H1 (cell line): ENCODE measurements at regions not wholly inside any gene's neighbourhood (a gene's known extent, or its start where the extent isn't known, plus 50 kb on each side); places are given as distances from the start of the nearest gene placed in this dataset.

Experiments
- CTCF ChIA-PET: fragments of 300-600 bp; sonication (Branson Sonifier 250); formaldehyde crosslinking; loops from one replicate; lab custom pipeline; 2021; ENCODE audit not compliant: partially characterized antibody; lab: Charles Lee
- POLR2A ChIA-PET: fragments of 300-600 bp; sonication (Branson Sonifier 250); formaldehyde crosslinking; loops from one replicate; lab custom pipeline; 2021; ENCODE audit warnings: inconsistent platforms; ENCODE audit not compliant: partially characterized antibody; lab: Charles Lee
- DNase-seq, 2 experiments: peaks; one replicate each; pipeline versions ENCODE4 v3.0.0 to v3.0.0-alpha.2; 2010 to 2022; ENCODE audit warnings: low spot score in 2 of 2, low read depth in 1 of 2, mixed read lengths in 1 of 2
- FAIRE-seq: peaks from 2 replicates; lab custom pipeline; 2011; peaks lifted over from hg19 to GRCh38; lab: Jason Lieb, UNC
- H2AFZ ChIP-seq: 2 replicates; pipeline ENCODE4 v1.8.1; 2012; ENCODE audit warnings: low read length, inconsistent platforms
- H2AK5ac ChIP-seq: 2 replicates; pipeline ENCODE4 v1.6.1; 2013; ENCODE audit warnings: low read depth, low read length
- H2BK120ac ChIP-seq: replicated peaks from 2 replicates; pipeline ENCODE3; 2013; ENCODE audit warnings: low read depth, low read length, inconsistent platforms
- H2BK12ac ChIP-seq: 2 replicates; pipeline ENCODE4 v1.6.1; 2013; ENCODE audit warnings: low read depth, low read length
- H2BK15ac ChIP-seq: 2 replicates; pipeline ENCODE4 v1.6.1; 2013; ENCODE audit warnings: low read length
- H2BK20ac ChIP-seq: 2 replicates; pipeline ENCODE4 v1.6.1; 2013; ENCODE audit warnings: low read length
- H2BK5ac ChIP-seq: 2 replicates; pipeline ENCODE4 v1.6.1; 2013; ENCODE audit warnings: low read depth, low read length
- H3K14ac ChIP-seq: 2 replicates; pipeline ENCODE4 v1.6.1; 2013; ENCODE audit warnings: inconsistent platforms; ENCODE audit not compliant: insufficient read length
- H3K18ac ChIP-seq: 2 replicates; pipeline ENCODE4 v1.6.1; 2013; ENCODE audit warnings: low read length; ENCODE audit errors: extremely low read depth
- H3K23ac ChIP-seq: 2 replicates; pipeline ENCODE4 v1.6.1; 2013; ENCODE audit warnings: inconsistent platforms; ENCODE audit not compliant: insufficient read length
- H3K23me2 ChIP-seq: 2 replicates; pipeline ENCODE4 v1.6.1; 2013; ENCODE audit warnings: low read depth, low read length
- H3K27ac ChIP-seq: 2 replicates; pipeline ENCODE4 v1.6.1; 2011; ENCODE audit warnings: low read depth, low read length, inconsistent platforms
- H3K27me3 ChIP-seq, 4 experiments: replicated peaks in 1 of 4; 1 replicate in 1 of 4; 2 replicates in 3 of 4; pipeline versions ENCODE4 v1.6.1 to v1.8.1; 2011 to 2013; ENCODE audit warnings: low read length in 3 of 4, mild to moderate bottlenecking in 3 of 4, inconsistent platforms in 2 of 4, mixed read lengths in 2 of 4, moderate library complexity in 1 of 4; ENCODE audit not compliant: control insufficient read depth in 3 of 4, insufficient read depth in 3 of 4; ENCODE audit errors: extremely low read depth in 1 of 4
- H3K36me3 ChIP-seq, 4 experiments: 2 replicates each; pipeline versions ENCODE4 v1.6.1 to v1.8.1; 2011 to 2013; ENCODE audit warnings: mild to moderate bottlenecking in 4 of 4, low read length in 3 of 4, moderate library complexity in 2 of 4, control low read depth in 1 of 4, inconsistent platforms in 1 of 4; ENCODE audit not compliant: insufficient read depth in 4 of 4, control insufficient read depth in 2 of 4
- H3K4ac ChIP-seq: replicated peaks from 2 replicates; pipeline ENCODE3; 2013; ENCODE audit warnings: low read length, low read depth, mixed read lengths, inconsistent platforms; ENCODE audit not compliant: insufficient read length
- H3K4me1 ChIP-seq, 4 experiments: replicated peaks in 1 of 4; 1 replicate in 1 of 4; 2 replicates in 3 of 4; pipeline versions ENCODE4 v1.6.1 to v1.8.1; 2011 to 2013; ENCODE audit warnings: low read length in 3 of 4, inconsistent platforms in 2 of 4, mixed read lengths in 1 of 4; ENCODE audit not compliant: insufficient read depth in 4 of 4, control insufficient read depth in 3 of 4
- H3K4me2 ChIP-seq, 2 experiments: 2 replicates each; pipeline versions ENCODE4 v1.6.1 to v1.8.1; 2011 to 2013; ENCODE audit warnings: low read depth in 2 of 2, low read length in 2 of 2, control low read depth in 1 of 2, inconsistent platforms in 1 of 2, mild to moderate bottlenecking in 1 of 2; ENCODE audit not compliant: insufficient read depth in 1 of 2
- H3K4me3 ChIP-seq, 4 experiments: fragments of 200-600, 300-600 bp in 1 of 4; sonication (generic), shearing (Covaris generic), sonication (Bioruptor Twin) in 1 of 4; 2 replicates each; pipeline versions ENCODE4 v1.5.1 to v1.8.1; 2011 to 2016; ENCODE audit warnings: low read length in 4 of 4, low read depth in 3 of 4, control low read depth in 2 of 4, inconsistent platforms in 2 of 4, mild to moderate bottlenecking in 2 of 4, mixed read lengths in 1 of 4, moderate library complexity in 1 of 4; ENCODE audit not compliant: insufficient read depth in 2 of 4; ENCODE audit errors: extremely low read depth in 1 of 4
- H3K56ac ChIP-seq: replicated peaks from 2 replicates; pipeline ENCODE3; 2013; ENCODE audit warnings: low read depth, mild to moderate bottlenecking, mixed read lengths, low read length, inconsistent platforms; ENCODE audit not compliant: insufficient read length
- H3K79me1 ChIP-seq: 2 replicates; pipeline ENCODE4 v1.6.1; 2013; ENCODE audit warnings: low read depth, low read length, control low read depth
- H3K79me2 ChIP-seq, 2 experiments: 2 replicates each; pipeline versions ENCODE4 v1.6.1 to v1.8.1; 2012 to 2013; ENCODE audit warnings: low read length in 2 of 2, mild to moderate bottlenecking in 2 of 2, inconsistent platforms in 1 of 2; ENCODE audit not compliant: insufficient read depth in 2 of 2, control insufficient read depth in 1 of 2
- H3K9ac ChIP-seq, 4 experiments: replicated peaks in 1 of 4; 1 replicate in 1 of 4; 2 replicates in 3 of 4; pipeline versions ENCODE4 v1.6.1 to v1.8.1; 2011 to 2013; ENCODE audit warnings: low read depth in 3 of 4, low read length in 3 of 4, control low read depth in 2 of 4, mild to moderate bottlenecking in 2 of 4, moderate library complexity in 2 of 4, inconsistent platforms in 1 of 4; ENCODE audit errors: extremely low read depth in 1 of 4
- H3K9me3 ChIP-seq, 2 experiments: 2 replicates each; pipeline versions ENCODE4 v1.6.1 to v1.8.1; 2012 to 2013; ENCODE audit warnings: mild to moderate bottlenecking in 2 of 2, moderate library complexity in 2 of 2, control low read depth in 1 of 2, inconsistent platforms in 1 of 2, low read depth in 1 of 2, low read length in 1 of 2, mixed read lengths in 1 of 2; ENCODE audit not compliant: insufficient read depth in 2 of 2
- H4K20me1 ChIP-seq, 2 experiments: replicated peaks in 1 of 2; 2 replicates each; pipeline versions ENCODE3 to v1.8.1; 2011 to 2013; ENCODE audit warnings: inconsistent platforms in 2 of 2, low read length in 2 of 2, mild to moderate bottlenecking in 1 of 2; ENCODE audit not compliant: insufficient read depth in 2 of 2, control insufficient read depth in 1 of 2
- H4K5ac ChIP-seq: 2 replicates; pipeline ENCODE4 v1.6.1; 2013; ENCODE audit warnings: low read length, low read depth, mixed read lengths, inconsistent platforms; ENCODE audit not compliant: insufficient read length
- H4K8ac ChIP-seq: 2 replicates; pipeline ENCODE4 v1.8.0; 2013; ENCODE audit warnings: mild to moderate bottlenecking, moderate library complexity, low read length, inconsistent platforms; ENCODE audit not compliant: insufficient read depth; ENCODE audit errors: extremely low read depth
- H4K91ac ChIP-seq: replicated peaks from 2 replicates; pipeline ENCODE3; 2013; ENCODE audit warnings: low read length, mixed read lengths, inconsistent platforms; ENCODE audit not compliant: insufficient read length
- ASH2L ChIP-seq: fragments of 200-600, 300-600 bp; sonication (generic); IDR thresholded peaks from one replicate; pipeline ENCODE4 v1.7.1; 2017; ENCODE audit warnings: low read length
- CREB1 ChIP-seq: IDR thresholded peaks from 2 replicates; pipeline ENCODE4 v1.6.1; 2012; ENCODE audit warnings: inconsistent platforms
- HDAC6 ChIP-seq: IDR thresholded peaks from one replicate; pipeline ENCODE4 v1.7.1; 2012; ENCODE audit warnings: low read depth, mild to moderate bottlenecking, inconsistent platforms, low read length, moderate library complexity
- KDM4A ChIP-seq: IDR thresholded peaks from one replicate; pipeline ENCODE4 v1.7.1; 2012; ENCODE audit warnings: low read depth, mild to moderate bottlenecking, moderate library complexity, low read length, inconsistent platforms; ENCODE audit not compliant: severe bottlenecking
- PHF8 ChIP-seq: fragments of 200-600 bp; sonication (generic); conservative IDR thresholded peaks from 2 replicates; pipeline ENCODE4 v1.7.1; 2012; ENCODE audit warnings: low read depth, mild to moderate bottlenecking, inconsistent platforms, low read length, moderate library complexity
- WGBS, 2 experiments: shearing (Covaris generic) in 1 of 2; methylation state at CpG; one replicate each; pipeline versions ENCODE4 v1.1.6 to v1.1.7; 2013 to 2015; ENCODE audit warnings: low lambda C conversion rate in 2 of 2, mixed read lengths in 2 of 2, inconsistent platforms in 1 of 2, low coverage in 1 of 2, missing lambda C conversion rate in 1 of 2; ENCODE audit not compliant: insufficient replicate concordance in 2 of 2, insufficient coverage in 1 of 2, insufficient read length in 1 of 2; ENCODE audit errors: extremely low coverage in 1 of 2, missing lambda C conversion rate in 1 of 2; 5-methylcytosine and 5-hydroxymethylcytosine counted together

- H3K18ac ChIP-seq: no peak overlapping the region
- H2BK120ac ChIP-seq: no peak overlapping the region
- POLR2A ChIA-PET: interaction anchor here (0.6 kb wide), 1 partner anchor 56 kb away, joined by 3 read pairs; the partner anchor contains the start of gene WASF3
- 83% methylated on average over 15 of the region's 15 CpGs; no CpG with 5 or more reads in 1 of the 2 experiments for WGBS, 2 experiments
- no peak overlapping the region for H4K5ac ChIP-seq
- no peak overlapping the region for H2BK20ac ChIP-seq
- H4K8ac ChIP-seq: no peak overlapping the region
- H3K23ac ChIP-seq: no peak overlapping the region
- H3K56ac ChIP-seq: no peak overlapping the region
- no peak overlapping the region for H3K27ac ChIP-seq
- H3K4ac ChIP-seq: no peak overlapping the region
- H4K20me1 ChIP-seq: no peaks in the 10 kb centered on the region
- peaks cover 0 to 5% (median 2%) of the 10 kb centered on the region in 4 experiments; a peak in 2 of 7 replicates for H3K4me1 ChIP-seq
- H2BK15ac ChIP-seq: no peak overlapping the region
- no peak overlapping the region for H2AK5ac ChIP-seq
- H4K91ac ChIP-seq: no peak overlapping the region
- H3K4me2 ChIP-seq: no peak overlapping the region
- H3K9me3 ChIP-seq: no peaks in the 10 kb centered on the region
- H3K79me1 ChIP-seq: no peaks in the 10 kb centered on the region
- no peak for TF ChIP-seq CREB1
- no peak for TF ChIP-seq HDAC6
- TF ChIP-seq KDM4A: no peak
- TF ChIP-seq PHF8: no peak
- no peak for TF ChIP-seq ASH2L
- no peaks in the 10 kb centered on the region for H3K23me2 ChIP-seq
- no peak overlapping the region for H3K9ac ChIP-seq
- no peak for FAIRE-seq
- H3K36me3 ChIP-seq: no peaks in the 10 kb centered on the region
- H2BK5ac ChIP-seq: 0 out of 2 replicates have a peak overlapping the region, but pooled peaks have one; percentile 16
- no peaks in the 10 kb centered on the region; a peak in 1 of 7 replicates for H3K27me3 ChIP-seq
- 0 out of 2 replicates have a peak overlapping the region, but pooled peaks have one; percentile 20 for H2BK12ac ChIP-seq
- 0 out of 2 replicates have a peak overlapping the region, but pooled peaks have one; percentile 67 for H2AFZ ChIP-seq
- no peak overlapping the region for H3K14ac ChIP-seq
- CTCF ChIA-PET: interaction anchor here (1.4 to 11.0 kb wide), 4 partner anchors 19 to 198 kb away, joined by 4 to 168 read pairs (median 7); no protein-coding TSS in a partner anchor
- no peaks in the 10 kb centered on the region for H3K79me2 ChIP-seq
- H3K4me3 ChIP-seq: no peak overlapping the region
- no peak for DNase-seq
Measured at GRCh38 chr13:26500618-26501320, 56.7 kb upstream of the WASF3 start.
